ENCODE measurements at regions not wholly inside any gene's neighbourhood (a gene's known extent, or its start where the extent isn't known, plus 50 kb on each side); places are given as distances from the start of the nearest gene placed in this dataset.
"Not testable (repeated sequence)": the region's sequence is repeated elsewhere in the genome, so short reads cannot be mapped to it uniquely, and the experiment has no call there.

DNA sequence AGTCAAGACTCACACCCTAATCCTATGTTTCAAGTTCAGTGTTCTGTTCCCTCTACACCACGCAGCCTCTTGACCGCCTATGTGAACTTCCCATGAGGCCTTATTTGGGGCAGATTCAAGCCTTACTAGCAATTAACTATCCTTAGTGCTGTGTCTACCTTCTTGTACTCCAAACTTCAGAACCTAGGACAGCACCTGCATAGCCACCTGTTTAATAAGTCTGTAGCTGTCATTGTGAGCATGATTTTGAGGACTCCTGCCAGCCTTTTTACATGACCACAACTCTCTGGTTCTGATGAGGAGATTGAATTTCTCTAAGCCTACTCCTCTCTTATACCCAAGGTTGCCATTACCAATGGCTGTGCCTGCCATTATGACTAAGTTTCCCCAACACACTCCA is 50.8 kb upstream of the PCSK1 start:
- DNase-seq (ENCODE audit: low spot score) = peak; percentile 33

DNA sequence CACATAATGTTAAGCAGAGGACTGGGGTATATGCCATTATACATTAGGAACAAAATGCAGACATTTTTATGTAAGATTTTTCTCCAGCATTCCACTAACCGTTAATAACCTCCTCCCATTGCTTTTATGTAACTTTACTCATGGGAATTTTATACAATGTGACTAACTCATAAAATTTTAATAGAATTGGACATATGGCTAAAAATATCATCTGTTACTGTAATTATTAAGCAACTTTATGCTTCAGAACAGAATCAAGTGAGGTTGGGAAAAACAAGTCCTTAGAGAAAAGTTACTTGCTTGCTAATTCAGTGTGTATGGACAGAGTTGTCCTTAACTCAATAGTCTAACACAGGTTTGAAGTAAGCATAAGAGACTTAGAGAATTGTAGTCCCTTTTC is 54.8 kb upstream of the PCSK1 start:
- DNase-seq (ENCODE audit: low spot score) = no peak

DNA sequence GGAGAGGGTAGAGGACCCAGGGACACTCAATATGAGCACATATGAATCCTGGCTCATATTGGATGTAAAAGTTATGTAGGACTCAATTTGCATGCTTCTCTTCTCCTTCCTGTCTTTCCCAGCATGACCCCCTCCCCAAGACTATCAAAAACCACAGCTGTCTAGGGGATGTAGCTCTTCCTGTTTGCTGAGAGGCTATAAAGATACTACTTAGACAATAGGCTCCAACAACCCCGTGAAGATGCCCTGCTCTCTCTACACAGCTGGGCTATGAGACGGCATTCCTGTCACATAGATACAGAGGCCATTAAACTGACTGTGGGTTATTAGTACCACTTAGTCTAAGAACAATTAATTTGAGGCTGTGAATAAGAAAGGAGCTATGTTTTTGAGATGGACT is 56.5 kb upstream of the PCSK1 start:
- no peak for DNase-seq (ENCODE audit: low spot score)

DNA sequence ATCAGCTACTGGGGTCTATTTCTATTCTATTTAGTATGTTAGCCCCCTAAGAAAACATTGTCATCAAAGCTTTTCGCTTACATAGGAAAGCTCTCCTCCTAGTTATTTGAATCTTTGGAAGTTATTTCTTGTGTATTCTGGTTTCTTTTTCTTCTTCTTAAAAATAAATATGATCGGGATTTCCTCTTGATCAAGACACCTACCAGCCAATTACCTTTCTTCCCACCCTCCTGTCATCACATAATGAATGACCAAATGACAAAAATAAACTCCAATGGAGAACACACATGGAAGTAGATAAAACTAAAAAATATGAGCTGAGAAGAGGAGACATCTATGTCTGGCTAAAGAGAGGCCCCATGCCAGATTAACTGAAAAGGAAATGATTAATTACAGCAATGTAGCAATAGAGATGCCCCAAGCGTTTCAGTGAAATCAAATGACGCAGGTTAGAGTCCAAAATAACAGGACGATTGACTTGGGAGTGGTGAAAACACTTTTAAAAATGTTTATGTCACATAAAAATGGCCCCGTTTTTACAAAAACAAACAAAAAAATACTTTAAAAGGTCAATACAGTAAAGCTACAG is 59.5 kb upstream of the PCSK1 start:
- no peak for DNase-seq (ENCODE audit: low spot score)

DNA sequence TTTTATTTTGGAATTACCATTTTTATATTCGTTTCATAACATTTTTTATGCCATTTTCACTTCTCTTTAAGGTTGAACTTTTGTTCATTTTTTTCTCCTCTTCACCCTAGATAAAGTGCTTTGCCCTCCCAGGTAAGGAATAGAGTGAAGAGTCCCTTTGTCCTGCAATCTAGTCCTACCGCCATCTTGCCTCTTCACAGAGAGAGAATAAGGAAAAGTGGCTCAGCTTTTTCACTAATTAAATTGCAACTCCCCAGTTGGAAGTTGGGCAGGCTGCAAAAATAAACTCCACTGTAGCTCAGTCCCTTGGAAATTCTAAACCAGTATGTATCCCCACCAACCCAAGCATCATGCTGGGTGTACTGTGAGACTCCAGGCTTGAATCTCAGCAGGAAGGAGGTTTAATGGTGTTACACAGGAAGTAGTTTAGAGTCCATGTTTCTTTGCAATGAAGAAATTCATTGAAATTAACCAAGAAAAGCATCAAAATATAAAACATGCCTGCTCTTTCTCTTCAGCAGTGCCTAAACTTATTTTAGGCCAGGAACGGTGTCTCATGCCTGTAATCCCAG is 60.3 kb upstream of the PCSK1 start:
- no peak for DNase-seq (ENCODE audit: low spot score)

DNA sequence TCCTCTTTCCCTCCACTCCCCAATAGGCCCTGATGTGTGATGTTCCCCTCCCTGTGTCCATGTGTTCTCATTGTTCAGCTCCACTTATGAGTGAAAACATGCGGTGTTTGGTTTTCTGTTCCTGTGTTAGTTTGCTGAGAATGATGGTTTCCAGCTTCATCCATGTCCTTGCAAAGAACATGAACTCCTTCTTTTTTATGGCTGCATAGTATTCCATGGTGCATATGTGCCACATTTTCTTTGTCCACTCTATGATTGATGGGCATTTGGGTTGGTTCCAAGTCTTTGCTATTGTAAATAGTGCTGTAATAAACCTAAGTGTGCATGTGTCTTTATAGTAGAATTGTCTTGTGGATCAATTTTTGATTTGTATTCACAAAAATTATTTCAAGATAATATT is 62.4 kb upstream of the PCSK1 start:
- DNase-seq (ENCODE audit: low spot score) = not testable (repeated sequence)

DNA sequence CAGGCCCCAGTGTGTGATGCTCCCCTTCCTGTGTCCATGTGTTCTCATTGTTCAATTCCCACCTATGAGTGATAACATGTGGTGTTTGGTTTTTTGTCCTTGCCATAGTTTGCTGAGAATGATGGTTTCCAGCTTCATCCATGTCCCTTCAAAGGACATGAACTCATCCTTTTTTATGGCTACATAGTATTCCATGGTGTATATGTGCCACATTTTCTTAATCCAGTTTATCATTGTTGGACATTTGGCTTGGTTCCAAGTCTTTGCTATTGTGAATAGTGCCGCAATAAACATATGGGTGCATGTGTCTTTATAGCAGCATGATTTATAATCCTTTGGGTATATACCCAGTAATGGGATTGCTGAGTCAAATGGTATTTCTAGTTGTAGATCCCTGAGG is 64.0 kb upstream of the PCSK1 start:
- DNase-seq (ENCODE audit: low spot score) = not testable (repeated sequence)

DNA sequence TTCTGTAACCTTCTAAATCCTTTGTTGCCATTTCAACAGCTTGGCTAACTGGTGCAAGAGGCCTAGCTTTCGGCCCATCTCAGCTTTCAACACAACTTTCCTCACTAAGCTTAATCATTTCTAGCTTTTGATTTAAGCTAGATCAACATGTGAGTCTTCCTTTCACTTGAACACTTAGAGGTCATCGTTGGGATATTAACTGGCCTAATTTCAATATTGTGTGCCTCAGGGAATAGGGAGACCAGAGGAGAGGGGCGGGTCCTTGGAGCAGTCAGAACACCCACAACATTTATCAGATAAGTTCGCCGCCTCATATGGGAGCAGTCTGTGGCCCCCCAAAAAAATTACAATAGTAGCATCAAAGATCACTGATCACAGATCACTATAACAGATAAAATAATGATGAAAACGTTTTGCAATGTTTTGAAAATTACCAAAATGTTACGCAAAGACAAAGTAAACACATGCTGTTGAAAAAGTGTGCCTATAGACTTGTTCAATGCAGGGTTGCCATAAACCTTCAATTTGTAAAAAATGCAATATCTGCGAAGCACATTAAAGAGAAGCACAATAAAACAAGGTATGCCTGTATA is 66.8 kb upstream of the PCSK1 start:
- no peak for DNase-seq (ENCODE audit: low spot score)

DNA sequence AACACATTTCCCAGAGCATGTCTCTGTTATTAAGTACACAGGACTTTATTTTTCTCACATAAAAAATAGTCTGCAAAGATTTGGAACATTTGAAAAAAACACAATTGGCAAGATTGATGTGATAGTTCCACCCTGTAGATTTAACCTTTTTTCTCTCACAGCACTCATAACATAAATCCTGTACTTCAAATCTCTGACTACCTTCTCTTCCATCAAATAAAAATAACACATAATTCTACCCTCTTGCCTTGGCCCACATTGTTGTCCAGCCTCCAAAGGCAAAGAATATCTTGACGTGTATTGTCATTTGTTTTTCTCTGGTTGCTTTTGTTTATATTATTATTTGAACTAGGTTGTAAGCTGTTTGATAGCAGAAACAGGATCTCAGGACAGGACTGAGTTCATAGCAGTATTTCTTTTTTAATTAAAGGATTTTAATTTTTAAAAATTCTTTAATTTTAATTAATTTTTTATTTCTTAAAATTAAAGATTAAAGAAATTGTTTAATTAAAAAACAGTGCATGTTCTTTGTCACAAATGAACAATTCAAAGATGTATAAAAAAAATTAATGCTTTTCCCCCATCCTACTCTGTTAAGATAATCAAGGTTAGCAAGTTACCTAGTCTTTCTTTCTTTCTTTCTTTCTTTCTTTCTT is 69.1 kb upstream of the PCSK1 start:
- no peak for DNase-seq (ENCODE audit: low spot score)

DNA sequence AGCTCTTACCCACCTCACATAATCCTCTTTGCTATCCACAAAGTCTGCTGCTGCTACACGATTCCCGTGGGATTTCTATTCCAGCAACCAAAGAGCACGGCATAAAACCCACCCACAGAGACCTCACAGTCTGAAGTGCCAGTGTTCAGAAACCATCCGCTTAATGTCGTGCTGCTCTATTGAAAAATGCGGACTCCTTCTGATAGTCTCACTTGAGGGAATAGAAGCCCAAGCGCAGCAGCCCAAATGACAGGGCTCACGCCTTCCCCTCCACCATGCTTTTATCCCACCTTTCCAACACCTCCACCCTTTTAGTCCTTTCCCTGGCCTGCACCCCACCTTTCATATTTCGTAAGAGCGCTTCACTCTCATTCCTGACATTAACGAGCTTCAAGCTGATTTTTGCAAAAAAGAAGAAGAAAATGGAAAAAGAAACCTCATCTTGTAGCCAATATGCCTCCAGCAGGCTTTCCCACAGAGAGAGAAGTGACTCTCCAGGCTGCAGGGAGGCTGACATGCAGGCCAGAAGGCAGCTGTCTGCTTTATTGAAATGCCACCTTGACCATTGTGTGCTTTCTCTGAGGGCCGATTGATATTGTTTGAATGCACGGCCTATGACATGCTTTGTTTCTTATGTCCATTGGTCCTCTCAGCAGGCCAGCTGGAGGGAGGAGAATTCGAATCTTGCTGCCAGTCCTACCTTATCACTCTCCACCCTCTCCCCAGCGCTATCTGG is 70.6 kb upstream of the PCSK1 start:
- no peak for DNase-seq (ENCODE audit: low spot score)

DNA sequence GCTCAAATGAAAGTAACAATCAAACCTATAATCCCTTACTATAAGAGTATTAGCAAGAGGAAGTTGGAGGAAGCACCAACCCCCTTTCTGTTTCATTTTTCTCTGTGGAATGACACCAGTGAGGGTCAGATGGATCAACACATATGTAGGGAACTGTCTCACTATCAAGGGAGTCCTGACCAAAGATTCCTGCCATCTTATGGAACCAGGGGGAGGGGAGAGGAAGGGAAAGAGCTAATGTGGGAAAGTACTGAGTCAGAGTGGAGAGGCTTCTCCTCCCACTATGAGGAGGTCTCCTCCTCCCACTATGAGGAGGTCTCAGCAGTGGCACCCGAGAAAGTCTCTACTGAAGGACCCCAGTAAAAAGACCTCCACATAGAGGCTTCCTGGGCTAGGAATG is 73.3 kb upstream of the PCSK1 start:
- no peak for DNase-seq (ENCODE audit: low spot score)

DNA sequence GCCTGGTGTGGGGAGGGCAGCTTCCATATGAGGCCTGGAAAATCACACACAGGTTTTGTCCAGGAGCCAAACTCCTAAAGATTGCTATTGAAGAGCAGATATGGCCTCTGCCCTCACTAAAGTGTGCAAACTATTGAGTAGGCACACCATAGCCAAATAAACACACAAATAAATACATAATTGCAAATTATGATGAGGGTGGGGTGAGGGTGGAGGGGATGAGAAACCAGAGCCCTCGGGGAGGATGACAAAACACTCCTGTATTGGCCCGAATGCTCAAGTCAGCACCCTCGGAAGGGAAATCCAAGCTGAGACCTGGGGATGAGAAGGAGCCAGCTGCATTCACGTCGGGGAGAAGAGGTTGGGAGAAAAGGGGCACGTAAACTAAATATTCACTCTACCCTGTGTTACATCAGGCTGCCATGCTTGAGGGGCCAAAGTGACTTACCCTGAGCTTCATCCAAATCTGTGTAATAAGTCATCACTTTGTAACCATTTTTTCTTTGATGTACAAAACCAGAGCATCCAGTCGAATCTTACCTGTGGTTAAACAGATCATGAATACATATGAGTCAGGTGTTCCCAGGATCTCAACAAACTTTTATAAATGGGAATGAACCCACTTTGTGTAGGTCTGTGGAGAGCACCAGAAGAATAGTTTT is 73.9 kb upstream of the PCSK1 start:
- no peak for DNase-seq (ENCODE audit: low spot score)

DNA sequence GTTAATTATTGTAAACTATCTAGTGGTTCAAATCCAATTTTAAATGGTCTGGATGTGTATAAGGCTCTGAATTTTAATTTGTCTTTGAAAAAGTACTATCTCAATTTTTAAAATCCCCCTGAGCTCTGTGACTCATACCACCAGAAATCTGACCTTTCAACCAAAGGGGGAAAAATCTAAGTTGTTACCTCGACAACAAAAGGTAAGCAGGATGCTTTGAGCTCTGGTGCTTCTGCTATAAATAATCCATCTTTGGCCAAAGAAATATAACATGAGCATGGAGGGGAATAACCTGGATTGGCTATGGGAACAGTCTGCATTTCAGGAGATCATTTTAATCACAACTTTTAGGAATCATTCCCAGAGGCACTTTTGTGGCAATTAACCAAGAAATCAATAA is 76.3 kb upstream of the PCSK1 start:
- no peak for DNase-seq (ENCODE audit: low spot score)

DNA sequence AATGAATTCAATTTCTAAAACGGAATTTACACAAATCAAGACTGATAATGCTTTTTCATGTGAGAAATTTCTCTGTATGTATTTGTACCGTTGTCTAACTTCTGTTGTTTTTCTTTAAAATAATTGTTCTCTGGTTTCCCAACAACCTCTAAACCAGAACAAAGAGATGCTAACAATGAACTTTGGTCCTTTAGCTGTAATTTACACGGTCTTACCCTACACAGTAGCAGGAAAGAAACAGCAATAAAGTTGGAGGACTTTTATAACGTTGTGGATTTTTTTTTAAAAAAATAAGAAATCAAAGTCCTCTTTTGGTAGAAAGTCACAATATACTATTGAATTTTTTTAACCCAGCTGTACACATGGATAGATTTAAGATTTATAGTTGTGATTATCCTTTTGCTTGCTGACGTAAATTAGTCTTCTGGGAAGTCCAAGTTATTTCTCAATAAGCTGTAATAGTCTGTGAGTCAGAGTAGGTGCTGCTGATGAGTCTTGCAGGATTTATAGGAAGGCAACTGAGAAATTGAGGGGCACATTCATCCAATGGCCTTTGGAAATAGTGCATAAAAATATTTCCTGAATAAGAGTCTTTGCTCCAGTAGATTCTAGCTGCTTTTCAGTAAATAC is 76.8 kb upstream of the PCSK1 start:
- no peak for DNase-seq (ENCODE audit: low spot score)

DNA sequence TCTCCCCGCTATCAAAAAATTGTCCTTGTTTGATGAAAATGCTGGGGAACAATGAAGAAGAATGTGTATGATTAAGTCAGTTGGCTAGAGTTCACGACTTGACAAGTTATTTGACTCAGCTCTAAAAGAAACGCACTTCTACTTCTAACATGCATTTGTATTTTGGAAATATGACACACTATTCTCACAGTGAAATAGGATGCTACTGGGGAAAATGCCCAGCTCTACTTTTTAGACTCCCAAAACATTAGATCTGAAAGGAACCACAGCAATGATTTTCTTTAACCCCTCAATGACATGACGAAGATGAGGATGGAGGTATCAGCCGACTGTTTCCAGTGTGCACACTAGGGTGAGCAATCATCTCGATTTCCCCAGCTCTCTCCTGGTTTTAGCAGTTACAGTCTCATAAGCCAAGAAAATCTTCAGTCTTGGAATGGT is 83.6 kb upstream of the PCSK1 start:
- DNase-seq (ENCODE audit: low spot score) = no peak

DNA sequence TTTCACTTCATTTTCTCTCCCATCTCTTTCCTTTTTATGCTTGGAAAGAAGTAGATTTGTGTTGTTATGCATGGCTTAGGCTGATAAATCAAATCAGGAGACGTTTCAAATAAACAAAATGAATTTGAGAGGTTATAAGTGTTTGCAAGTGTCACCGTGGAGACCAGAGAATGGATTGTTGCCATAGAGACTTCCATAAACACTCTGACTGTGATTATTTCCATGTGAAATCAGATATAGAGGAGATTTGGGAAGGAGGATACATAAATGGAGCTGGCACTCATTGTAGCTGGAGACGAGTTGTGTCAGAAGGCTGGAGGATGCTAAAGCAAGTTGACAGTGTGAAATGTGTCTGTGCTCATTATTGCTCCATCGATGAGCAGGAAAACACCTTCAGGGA is 84.2 kb upstream of the PCSK1 start:
- DNase-seq (ENCODE audit: low spot score) = no peak

DNA sequence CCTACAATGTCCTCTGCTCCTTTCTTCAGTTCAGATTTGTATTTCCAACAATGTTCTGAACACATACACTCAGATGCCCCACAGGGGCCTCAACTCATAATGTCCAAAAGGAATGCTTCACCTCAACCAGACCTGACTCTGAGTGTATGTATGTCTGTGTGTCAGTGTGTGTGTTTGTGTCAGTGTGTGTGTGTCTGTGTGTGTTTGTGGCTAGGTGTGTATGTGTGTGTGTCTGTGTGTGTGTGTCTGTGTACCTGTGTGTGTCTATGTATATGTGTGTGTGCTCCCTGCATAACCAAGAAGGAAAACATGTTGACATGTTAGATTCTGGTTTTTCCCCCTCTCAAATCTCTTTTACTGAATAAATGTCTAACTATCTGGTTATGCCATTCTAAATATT is 87.3 kb upstream of the PCSK1 start:
- DNase-seq (ENCODE audit: low spot score) = no peak

DNA sequence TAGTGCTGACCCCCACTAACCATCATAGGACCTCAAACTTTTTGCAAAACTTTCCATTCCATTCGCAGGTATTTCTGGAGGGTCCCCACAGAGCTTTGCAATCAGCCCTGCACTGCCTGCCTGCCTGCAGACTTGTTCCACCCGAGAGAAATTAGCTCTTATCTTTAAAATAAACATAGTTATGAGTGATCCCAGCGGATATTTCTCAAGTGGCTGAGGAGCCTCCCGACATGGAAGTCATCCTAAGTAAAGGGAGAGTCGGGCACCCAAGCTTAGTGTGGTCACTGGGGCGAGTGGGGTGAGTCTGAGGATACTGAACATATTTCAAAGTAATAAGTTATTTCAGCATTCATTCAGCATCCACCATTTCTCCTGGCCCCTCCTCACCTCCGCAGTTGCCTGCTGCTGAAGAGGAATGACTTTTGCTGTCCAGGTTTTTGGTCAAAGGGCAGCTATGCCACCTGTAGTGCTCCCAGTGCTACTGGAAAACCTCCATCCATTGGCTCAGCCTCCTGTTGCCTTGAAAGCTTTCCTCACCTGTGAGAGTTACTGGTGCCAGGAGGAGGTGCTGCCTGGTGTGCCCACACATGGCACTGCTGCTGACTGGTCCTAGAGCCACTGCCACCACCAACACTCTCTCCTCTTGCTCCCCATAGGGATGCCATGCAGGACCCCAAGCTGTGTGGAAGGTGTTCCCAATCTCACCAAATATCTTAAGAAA is 89.7 kb upstream of the PCSK1 start:
- DNase-seq (ENCODE audit: low spot score) = no peak

DNA sequence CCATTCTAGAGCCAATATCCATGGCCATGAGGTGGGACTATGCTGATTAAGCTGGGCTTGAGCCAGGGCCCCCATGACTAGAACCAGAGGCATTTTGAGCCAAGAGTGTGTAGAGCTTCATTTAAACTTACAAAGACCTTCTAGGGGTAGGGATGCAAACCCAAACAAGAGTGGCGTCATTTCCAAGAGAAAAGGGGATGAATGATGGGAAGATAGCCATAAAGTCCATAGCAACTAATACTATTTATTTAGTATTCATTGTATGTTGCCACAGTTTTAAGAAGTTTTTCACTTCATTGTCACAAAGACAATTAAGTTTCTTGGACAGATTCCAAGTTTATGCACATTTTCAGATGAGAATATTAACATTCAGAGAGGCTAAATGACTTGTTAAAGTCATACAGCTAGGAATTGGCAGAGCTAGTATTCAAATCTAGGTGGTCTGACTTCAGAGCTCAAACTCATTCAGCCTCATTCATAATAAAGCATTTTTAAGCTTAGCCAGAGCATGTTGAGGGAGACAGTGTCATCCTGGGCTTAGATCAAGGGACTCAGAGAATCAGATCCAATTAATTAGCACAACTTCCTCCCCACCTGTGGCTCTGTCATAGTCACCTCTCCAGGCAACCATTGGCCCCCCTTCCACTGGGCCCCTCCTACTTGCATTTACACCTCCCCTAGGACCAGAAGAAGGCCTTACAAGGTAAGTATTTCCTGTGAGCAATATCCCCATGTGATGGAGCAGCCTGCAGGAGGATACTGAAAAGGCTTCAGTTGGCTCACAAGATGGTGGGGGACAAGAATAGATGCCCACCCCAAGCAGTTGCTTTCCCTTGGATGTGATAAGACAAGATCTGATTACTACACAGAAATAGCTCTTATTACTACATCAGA is 95.0 kb upstream of the PCSK1 start:
- peak; percentile 19 for DNase-seq (ENCODE audit: low spot score)

DNA sequence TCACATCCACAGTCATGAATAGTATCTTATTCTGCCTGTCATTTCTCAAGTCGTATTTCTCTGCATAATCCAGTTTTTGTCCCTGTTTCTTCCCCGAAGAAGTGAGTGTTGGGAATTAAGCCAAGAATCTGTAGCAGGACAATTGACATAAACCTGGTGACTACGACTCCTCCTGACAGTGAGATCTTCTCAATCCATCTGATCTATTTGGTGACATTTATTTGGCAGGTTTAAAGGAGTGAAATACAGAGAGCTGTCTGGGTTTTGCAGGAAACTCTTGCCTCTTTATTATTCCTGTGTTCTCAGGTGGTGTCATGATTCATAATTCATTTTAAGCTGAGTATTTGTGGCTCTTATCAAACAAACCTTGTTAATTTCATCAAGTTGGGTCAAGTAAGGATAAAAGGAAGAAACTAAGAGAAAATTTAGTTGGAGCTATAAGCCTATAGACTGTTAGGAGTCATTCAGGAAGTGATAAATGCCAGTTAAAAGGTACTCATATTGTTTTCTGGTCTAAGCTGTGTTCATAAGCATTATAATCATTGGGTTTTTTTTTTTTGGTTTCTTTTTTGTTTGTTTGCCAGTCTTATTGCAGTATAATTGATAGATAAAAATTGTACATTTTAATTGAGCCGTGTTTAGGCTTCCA is 95.9 kb upstream of the PCSK1 start:
- DNase-seq (ENCODE audit: low spot score) = peak; percentile 32
